GM21390 (cell line): ENCODE measurements at regions not wholly inside any gene's neighbourhood (a gene's known extent, or its start where the extent isn't known, plus 50 kb on each side); places are given as distances from the start of the nearest gene placed in this dataset.

ENCODE experiments used
- ATAC-seq: cut with Tn5 transposase; IDR thresholded peaks from one replicate; pipeline ENCODE4 v1.9.1; 2021; ENCODE audit not compliant: unreplicated experiment

GRCh38 chr14:22008766-22009165 is 335.1 kb upstream of the OR4E1 start:
- ATAC-seq = no peak

- no peak for ATAC-seq
Observed at GRCh38 chr14:22007784-22008412, 334.3 kb upstream of the OR4E1 start.

GRCh38 chr14:22007363-22007762 is 333.7 kb upstream of the OR4E1 start:
- ATAC-seq = no peak

- ATAC-seq = no peak
Observed at GRCh38 chr14:22003461-22003860, 329.8 kb upstream of the OR4E1 start.

- no peak for ATAC-seq
Observed at GRCh38 chr14:22002860-22003284, 329.3 kb upstream of the OR4E1 start.

- ATAC-seq = no peak
Observed at GRCh38 chr14:21999402-21999801, 325.8 kb upstream of the OR4E1 start.

- ATAC-seq = no peak
Observed at GRCh38 chr14:21997300-21997699, 323.7 kb upstream of the OR4E1 start.

- no peak for ATAC-seq
Observed at GRCh38 chr14:21995332-21995731, 321.7 kb upstream of the OR4E1 start.

- no peak for ATAC-seq
Observed at GRCh38 chr14:21993837-21994236, 320.2 kb upstream of the OR4E1 start.

- ATAC-seq = no peak
Observed at GRCh38 chr14:21993070-21993469, 319.5 kb upstream of the OR4E1 start.

- no peak for ATAC-seq
Observed at GRCh38 chr14:21991130-21991529, 317.5 kb upstream of the OR4E1 start.

GRCh38 chr14:21990116-21990515 is 316.5 kb upstream of the OR4E1 start:
- ATAC-seq = no peak

- no peak for ATAC-seq
Observed at GRCh38 chr14:21989090-21989489, 315.5 kb upstream of the OR4E1 start.

GRCh38 chr14:21988413-21988812 is 314.8 kb upstream of the OR4E1 start:
- ATAC-seq = no peak

- no peak for ATAC-seq
Observed at GRCh38 chr14:21987937-21988336, 314.3 kb upstream of the OR4E1 start.

- ATAC-seq = no peak
Observed at GRCh38 chr14:21985081-21985480, 311.5 kb upstream of the OR4E1 start.

- ATAC-seq = no peak
Observed at GRCh38 chr14:21978999-21979314, 305.3 kb upstream of the OR4E1 start.

- ATAC-seq = no peak
Observed at GRCh38 chr14:21978184-21978998, 304.8 kb upstream of the OR4E1 start.

- ATAC-seq = no peak
Observed at GRCh38 chr14:21974741-21975140, 301.1 kb upstream of the OR4E1 start.

GRCh38 chr14:21965042-21965441 is 291.4 kb upstream of the OR4E1 start:
- no peak for ATAC-seq

GRCh38 chr14:21964180-21964579 is 290.6 kb upstream of the OR4E1 start:
- ATAC-seq = no peak

GRCh38 chr14:21960636-21961035 is 287.0 kb upstream of the OR4E1 start:
- ATAC-seq = no peak

- no peak for ATAC-seq
Observed at GRCh38 chr14:21941885-21942284, 268.3 kb upstream of the OR4E1 start.
